ENCODE measurements at regions not wholly inside any gene's neighbourhood (a gene's known extent, or its start where the extent isn't known, plus 50 kb on each side); places are given as distances from the start of the nearest gene placed in this dataset.
"Not testable (repeated sequence)": the region's sequence is repeated elsewhere in the genome, so short reads cannot be mapped to it uniquely, and the experiment has no call there.

- no peak for DNase-seq (ENCODE audit: low spot score)
These were observed 133.3 kb upstream of the MEX3C start for GRCh38 chr18:51330739-51331138.

- DNase-seq (ENCODE audit: low spot score): no peak
These were observed 139.9 kb upstream of the MEX3C start for GRCh38 chr18:51337406-51337805.

- DNase-seq (ENCODE audit: low spot score): no peak
These were observed 142.4 kb upstream of the MEX3C start for GRCh38 chr18:51339856-51340255.

DNA sequence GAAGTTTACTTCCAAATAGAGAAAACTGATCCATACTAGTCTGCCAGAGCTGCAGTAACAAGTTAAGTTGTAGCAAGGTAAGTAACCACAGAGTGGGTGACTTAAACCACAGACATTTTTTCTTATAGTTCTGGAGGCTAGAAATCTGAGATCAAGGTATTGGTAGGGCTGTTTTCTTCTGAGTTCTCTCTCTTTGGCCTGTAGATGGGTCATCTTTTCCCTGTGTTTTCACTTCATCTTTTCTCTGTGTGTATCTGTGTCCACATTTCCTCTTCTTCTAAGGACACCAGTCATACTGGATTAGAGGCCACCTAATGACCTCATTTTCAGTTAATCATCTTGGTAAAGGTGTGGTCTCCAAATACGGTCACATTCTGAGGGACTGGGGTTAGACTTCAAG, 142.9 kb upstream of the MEX3C start:
- no peak for DNase-seq (ENCODE audit: low spot score)

DNA sequence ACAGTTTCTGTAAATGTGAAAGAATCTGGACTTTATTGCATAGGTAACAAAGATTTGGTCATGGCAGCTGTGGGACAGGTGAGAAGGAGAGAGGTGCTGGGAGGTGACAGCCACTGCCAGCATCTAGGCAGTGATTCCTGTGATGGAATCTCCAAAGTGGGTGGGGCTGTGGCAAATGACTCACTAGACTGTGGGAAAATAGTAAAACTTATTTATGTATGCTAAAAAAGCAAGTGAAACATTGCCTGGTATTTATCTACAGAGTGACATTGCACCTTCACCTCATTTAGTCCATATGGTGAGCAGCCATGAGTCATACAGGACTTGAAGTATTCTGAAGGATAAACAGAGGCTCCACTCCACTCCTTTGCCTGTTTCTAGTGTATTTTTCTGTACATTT, 145.3 kb upstream of the MEX3C start:
- no peak for DNase-seq (ENCODE audit: low spot score)

GRCh38 chr18:51345848-51346391, 148.4 kb upstream of the MEX3C start:
- DNase-seq (ENCODE audit: low spot score): no peak

DNA sequence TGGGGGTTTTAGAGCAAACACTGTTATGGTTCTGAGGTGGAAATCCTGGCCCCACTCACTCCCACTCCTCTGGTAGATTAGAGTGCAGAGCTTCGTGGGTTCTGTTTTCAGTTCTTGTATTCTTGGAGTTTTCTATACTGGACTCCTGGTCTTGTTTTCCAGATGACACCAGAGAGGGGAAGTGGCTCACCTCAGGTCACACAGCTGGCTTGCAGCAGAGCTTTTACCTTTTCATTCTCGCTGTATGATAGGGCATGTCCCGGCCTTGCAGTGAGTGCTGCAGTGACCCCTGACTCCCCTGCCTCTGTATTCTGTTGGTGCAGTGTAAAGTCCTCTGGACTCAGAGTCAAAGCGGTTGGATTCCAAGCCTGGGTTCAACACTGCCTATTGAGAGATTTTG, 148.9 kb upstream of the MEX3C start:
- DNase-seq (ENCODE audit: low spot score): no peak

DNA sequence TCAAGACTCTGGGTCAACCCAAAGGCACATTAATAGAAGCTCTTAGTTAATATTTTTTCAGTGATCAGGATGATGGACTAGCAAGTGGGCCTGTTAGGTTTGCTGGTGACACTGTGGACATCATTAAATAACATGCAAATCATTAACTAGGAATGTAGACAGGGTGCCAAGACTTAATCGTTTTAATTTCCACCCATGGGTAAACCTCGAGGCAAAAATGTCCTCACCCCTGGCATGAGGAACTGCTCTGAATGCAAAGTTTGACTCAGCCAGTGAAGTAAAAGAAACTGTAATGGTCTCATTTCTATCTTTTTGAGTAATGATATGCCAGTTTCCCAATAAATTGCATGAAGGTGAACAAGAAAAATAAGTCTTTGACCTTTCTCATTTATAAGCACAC, 152.6 kb upstream of the MEX3C start:
- DNase-seq (ENCODE audit: low spot score): no peak

GRCh38 chr18:51355841-51356240, 158.4 kb upstream of the MEX3C start:
- no peak for DNase-seq (ENCODE audit: low spot score)

DNA sequence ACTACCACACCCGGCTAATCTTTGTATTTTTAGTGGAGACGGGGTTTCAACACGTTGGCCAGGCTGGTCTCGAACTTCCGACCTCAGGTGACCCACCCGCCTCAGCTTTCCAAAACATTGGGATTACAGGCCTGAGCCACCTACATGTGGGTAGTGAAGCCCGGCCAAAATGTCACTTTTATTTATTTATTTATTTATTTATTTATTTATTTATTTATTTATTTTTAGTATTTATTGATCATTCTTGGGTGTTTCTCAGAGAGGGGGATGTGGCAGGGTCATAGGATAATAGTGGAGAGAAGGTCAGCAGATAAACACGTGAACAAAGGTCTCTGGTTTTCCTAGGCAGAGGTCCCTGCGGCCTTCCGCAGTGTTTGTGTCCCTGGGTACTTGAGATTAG, 162.8 kb upstream of the MEX3C start:
- not testable (repeated sequence) for DNase-seq (ENCODE audit: low spot score)

GRCh38 chr18:51361130-51361860, 163.8 kb upstream of the MEX3C start:
- no peak for DNase-seq (ENCODE audit: low spot score)

GRCh38 chr18:51363384-51363783, 165.9 kb upstream of the MEX3C start:
- no peak for DNase-seq (ENCODE audit: low spot score)

- no peak for DNase-seq (ENCODE audit: low spot score)
These were observed 173.5 kb upstream of the MEX3C start for GRCh38 chr18:51370996-51371395.

DNA sequence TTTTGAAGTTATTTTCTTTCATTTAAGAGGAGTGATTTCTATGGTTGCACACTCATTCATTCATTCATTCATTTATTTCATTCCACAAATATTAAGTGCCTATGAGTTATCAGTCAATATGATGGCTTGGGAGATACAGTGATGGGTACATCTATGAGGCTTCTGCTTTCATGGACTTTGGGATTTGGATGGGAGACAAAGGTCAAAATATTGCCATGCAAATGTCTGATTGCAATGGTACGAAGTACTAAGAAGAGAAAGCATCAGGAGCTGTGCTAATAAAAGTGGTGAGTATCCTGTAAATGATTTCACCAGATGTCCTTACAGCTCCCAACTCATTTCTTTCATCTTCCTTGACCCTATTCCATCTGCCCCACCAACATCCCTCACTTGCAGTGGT, 174.4 kb upstream of the MEX3C start:
- no peak for DNase-seq (ENCODE audit: low spot score)

GRCh38 chr18:51382081-51382480, 184.6 kb upstream of the MEX3C start:
- no peak for DNase-seq (ENCODE audit: low spot score)

DNA sequence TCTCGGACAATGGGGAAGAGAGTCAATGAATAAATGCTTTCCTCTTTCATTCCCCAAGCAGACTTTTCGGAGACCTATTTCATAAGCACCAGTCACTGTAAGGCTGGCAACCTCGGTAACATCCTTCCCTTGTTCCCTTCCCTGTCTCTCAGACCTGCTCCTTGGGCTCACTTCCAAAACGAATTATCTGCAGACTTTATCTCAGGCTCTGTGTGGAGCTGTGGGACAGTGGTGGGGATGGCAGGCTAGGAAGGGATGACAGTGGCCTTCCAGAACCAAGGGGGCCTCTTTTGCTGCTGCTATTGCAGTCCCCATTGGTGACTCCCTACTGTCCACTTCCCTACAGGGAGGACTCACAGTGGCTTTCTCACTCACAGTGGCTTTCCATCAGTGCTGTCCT, 185.6 kb upstream of the MEX3C start:
- no peak for DNase-seq (ENCODE audit: low spot score)

- DNase-seq (ENCODE audit: low spot score): no peak
These were observed 186.2 kb upstream of the MEX3C start for GRCh38 chr18:51383711-51384110.

DNA sequence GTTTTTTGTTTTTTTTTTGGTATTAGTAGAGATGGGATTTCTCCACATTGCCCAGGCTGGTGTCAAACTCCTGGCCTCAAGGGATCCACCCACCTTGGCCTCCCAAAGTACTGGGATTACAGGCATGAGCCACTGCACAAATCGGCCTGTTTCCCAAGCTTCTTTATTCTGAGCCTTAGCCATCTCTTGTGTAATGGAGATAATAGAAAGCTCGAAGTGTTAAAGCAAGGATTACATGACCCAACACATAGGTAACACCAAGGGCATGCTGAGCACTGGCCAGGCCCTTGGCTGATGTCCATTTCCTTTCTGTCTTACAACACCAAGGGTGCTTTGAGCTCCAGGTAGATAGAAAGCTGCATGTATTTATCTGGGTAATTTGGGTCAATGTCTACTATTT, 187.8 kb upstream of the MEX3C start:
- DNase-seq (ENCODE audit: low spot score): no peak

- no peak for DNase-seq (ENCODE audit: low spot score)
These were observed 193.2 kb upstream of the MEX3C start for GRCh38 chr18:51390702-51391101.

DNA sequence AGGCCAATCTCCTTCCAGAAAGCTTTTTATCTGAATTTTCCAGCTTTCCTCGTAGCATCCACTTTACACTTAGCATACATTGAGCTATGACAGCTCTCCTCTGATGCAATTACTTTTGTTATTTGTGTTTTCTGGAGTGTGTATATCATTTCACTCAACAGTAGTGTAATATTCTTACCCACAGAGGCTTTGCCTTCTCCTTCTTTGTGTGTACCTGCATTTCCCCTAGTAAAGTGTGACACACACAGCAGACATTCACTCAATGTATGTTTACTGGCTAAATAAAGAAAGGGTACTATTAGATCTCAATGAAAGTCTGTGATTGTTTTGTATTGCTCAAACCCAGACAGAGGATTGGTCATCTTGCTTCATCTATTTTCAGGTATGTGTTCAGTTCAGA, 193.7 kb upstream of the MEX3C start:
- no peak for DNase-seq (ENCODE audit: low spot score)

DNA sequence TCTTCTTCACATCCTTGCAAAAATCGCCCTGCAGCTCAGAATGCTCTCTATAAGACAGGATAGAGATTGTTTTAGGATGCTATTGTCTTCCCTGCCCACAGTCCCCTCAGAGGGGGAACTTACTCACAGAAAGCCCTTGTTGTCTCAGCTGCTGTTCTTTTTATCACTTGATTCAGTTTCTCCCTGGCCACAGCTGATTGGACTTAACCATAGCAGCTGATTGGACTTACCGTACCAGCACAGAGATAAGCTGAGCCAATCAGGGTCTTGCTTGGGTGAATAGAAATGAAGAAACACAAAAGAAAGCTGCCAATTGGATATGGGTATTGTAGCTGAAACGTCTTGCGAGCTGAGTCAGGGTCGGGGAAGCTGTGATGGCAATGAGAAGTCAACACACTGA, 194.2 kb upstream of the MEX3C start:
- no peak for DNase-seq (ENCODE audit: low spot score)

DNA sequence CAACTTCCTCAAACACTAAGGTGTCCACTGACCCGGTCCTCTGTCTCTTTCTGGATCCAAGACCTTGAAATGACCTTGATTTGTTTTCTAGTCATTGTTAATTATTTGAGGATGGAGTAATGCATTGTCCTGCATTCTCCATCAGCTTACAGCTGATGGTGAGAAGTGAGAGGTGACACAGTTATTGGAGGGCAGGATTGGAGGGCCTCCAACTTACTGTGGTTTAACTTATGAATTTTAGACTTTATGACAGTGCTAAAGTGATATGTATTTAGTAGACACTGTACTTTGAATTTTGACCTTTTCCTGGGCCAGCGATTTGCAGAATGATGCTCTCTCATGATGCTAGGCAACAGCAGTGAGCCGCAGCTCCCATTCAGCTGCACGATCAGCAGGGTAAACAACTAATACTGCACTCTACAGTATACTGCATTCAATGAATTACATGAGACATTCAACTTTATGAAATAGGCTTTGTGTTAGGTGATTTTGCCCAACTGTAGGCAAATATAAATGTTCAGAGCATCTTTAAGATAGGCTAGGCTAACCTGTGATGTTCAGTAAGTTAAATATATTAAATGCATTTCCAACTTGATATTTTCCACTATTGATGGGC, 200.0 kb upstream of the MEX3C start:
- no peak for DNase-seq (ENCODE audit: low spot score)

- DNase-seq (ENCODE audit: low spot score): no peak
These were observed 200.6 kb upstream of the MEX3C start for GRCh38 chr18:51398104-51398503.

All from HuH-7.5 (cell line).